PC-3 (cell line): ENCODE measurements at regions not wholly inside any gene's neighbourhood (a gene's known extent, or its start where the extent isn't known, plus 50 kb on each side); places are given as distances from the start of the nearest gene placed in this dataset.

Experiments
- CTCF ChIP-seq: fragments of 300-600 bp; sonication (generic); conservative IDR thresholded peaks from 2 replicates; pipeline ENCODE4 v1.5.1; 2017; ENCODE audit warnings: antibody characterized with exemption, low read depth, mild to moderate bottlenecking, low read length
- EZH2 ChIP-seq: fragments of 300-600 bp; sonication (generic); IDR thresholded peaks from one replicate; pipeline ENCODE4 v1.6.1; 2017; ENCODE audit warnings: antibody characterized with exemption, mild to moderate bottlenecking, low read length; ENCODE audit not compliant: unreplicated experiment
- EZH2phosphoT487 ChIP-seq: fragments of 300-600 bp; sonication (generic); IDR thresholded peaks from 2 replicates; pipeline ENCODE4 v1.6.1; 2018; ENCODE audit warnings: mild to moderate bottlenecking, antibody characterized with exemption, low read length, borderline replicate concordance

GRCh38 chr1:20432341-20432740 is 53.7 kb downstream of the CAMK2N1 start:
- TF ChIP-seq CTCF = no peak
- no peak for TF ChIP-seq EZH2
- TF ChIP-seq EZH2phosphoT487 = no peak
